ENCODE measurements at regions not wholly inside any gene's neighbourhood (a gene's known extent, or its start where the extent isn't known, plus 50 kb on each side); places are given as distances from the start of the nearest gene placed in this dataset.
"Not testable (repeated sequence)": the region's sequence is repeated elsewhere in the genome, so short reads cannot be mapped to it uniquely, and the experiment has no call there.

GRCh38 chr12:68425998-68426397 is 93.8 kb upstream of the MDM1 start:
- no peak for DNase-seq (ENCODE audit: low spot score)

DNA sequence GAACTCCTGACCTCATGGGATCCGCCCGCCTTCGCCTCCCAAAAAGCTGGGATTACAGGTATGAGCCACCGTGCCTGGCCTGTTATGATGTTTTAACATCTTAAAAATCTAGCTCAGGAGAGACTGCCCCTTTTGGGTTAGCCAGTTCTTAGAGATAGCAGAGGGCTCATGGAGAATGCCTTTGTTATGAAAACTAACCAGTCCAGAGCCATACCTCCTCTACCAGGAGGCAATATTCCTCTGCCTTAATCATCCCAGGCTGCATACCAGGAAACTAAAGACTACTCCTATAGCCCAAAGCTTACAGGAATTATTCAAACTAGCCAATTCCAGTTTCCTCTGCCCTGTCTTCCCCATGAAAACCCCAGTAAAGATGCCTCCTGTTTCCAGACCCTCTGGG is 96.0 kb upstream of the MDM1 start:
- no peak for DNase-seq (ENCODE audit: low spot score)

DNA sequence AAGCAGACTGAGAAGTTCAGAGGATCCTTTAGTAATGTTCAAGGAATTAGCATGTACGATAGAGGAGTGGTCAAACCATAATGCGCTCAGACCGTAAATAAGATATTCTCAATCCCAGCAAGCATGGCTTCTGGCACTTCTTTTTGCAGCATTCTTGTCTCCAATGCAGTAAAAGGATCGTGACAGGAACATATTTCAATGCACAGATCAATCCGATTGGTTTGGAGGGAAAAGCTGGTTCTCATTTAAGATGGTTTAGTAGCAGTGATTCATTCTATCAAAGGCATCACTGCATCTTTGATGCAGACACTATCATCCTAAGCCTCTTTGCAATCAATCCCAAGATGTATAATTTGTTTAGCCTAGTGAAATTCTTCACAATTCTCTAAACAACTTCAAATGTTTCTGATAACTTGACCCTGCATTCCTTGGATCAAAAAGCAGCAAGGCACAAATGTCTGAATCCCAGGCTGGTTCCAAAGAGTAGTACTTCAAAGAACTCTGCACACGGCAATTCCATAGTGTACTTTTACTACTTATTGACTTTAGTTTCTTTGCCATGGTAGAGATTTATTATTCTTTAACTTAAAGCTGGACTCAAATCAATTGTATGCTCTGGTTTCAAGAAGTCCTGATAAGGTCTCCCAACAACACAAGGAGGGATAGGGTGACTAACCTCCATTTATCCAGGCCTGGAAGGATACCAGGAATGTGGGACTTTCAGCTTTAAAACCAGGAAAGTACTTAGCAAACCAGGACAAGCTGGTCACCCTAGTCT is 96.8 kb upstream of the MDM1 start:
- DNase-seq (ENCODE audit: low spot score): no peak

DNA sequence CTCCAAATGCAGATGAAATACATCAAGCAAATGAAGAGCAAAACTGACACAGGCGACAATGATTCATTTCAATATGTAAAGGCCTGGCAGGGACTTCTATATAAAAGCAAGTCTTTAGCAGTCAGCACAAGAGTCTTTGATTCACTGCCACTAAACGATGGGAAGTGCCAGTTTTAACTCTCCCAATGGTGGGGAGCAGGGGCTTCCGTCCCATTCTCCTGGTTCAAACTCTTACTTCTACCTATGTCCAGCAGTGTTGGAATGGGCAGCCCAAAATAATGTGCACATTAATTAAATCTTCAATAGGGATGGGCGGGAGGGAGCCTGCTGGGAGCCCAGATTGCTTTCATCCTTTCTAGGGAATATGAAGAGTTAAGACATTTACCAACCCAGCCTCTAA is 97.5 kb upstream of the MDM1 start:
- no peak for DNase-seq (ENCODE audit: low spot score)

GRCh38 chr12:68431786-68432185 is 99.6 kb upstream of the MDM1 start:
- no peak for DNase-seq (ENCODE audit: low spot score)

DNA sequence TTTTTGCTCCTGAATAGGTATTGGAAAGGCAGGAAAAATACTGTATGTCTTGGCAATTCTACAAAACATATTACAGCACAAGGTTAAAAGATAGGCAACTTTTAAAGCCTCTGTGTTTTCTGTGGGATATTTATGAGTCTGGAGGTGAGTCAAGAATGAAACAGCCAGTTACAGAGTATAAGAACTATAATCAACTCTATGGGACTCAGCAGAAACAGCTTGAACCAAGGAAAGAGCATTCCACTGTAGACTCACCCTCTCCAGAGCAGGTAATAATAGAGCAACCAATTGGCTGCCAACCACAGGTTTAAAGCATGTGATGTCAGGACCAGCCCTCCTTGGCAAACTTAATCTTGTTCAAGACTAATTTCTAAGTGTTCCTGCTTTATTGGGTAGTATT is 100.5 kb upstream of the MDM1 start:
- no peak for DNase-seq (ENCODE audit: low spot score)

- no peak for DNase-seq (ENCODE audit: low spot score)
These were observed 102.5 kb upstream of the MDM1 start for GRCh38 chr12:68434391-68435298.

GRCh38 chr12:68435299-68435637 is 103.1 kb upstream of the MDM1 start:
- no peak for DNase-seq (ENCODE audit: low spot score)

DNA sequence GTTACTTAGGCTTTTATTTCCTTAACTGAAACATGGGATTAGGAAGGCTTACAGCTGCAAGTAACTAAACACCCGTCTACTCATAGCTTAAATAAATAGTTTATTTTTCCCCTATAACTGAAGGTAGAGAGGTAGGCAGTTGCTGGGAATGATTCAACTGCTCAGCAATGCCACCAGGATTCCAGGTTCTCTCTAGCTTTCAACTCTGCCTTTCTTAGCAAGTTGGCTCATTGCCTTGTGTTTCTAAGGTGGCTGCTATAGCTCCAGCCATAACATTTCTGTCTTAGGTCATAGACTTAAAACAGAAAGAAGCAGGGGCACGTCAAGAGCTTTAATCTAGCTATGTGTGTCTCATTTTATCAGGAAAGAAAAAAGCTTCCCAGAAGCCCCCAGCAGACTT is 103.7 kb upstream of the MDM1 start:
- DNase-seq (ENCODE audit: low spot score): no peak

GRCh38 chr12:68438601-68439000 is 106.4 kb upstream of the MDM1 start:
- no peak for DNase-seq (ENCODE audit: low spot score)

DNA sequence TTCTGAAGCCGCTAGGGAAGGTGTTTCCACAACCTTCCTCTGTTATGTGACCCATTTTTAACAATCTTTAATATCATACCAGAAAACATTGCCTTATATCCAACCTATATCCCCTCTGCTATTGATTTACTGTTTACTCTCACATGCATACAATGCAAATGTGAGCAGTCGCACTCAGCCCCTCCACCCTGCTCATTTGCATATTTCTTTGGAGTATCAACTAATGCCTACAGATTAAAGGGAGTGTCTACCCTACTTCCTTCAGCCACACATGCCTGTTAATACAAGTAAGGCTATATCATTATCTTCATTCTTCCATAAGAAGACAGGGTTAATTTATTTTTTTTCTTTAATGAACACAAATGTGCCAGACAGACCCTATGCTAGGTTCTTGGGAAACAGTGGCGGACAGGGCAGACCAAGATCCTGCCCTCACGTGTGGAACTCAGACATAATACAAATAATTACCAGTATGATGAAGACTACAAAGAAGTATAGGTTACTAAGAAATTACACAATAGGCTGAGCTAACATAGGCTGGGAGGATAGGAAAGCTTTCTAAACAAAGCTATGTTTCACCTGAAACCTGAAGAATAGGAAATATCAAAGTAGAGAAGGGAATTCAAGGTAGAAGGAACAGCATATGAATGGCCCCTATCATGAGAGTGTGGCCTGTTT is 107.3 kb upstream of the MDM1 start:
- DNase-seq (ENCODE audit: low spot score): no peak

DNA sequence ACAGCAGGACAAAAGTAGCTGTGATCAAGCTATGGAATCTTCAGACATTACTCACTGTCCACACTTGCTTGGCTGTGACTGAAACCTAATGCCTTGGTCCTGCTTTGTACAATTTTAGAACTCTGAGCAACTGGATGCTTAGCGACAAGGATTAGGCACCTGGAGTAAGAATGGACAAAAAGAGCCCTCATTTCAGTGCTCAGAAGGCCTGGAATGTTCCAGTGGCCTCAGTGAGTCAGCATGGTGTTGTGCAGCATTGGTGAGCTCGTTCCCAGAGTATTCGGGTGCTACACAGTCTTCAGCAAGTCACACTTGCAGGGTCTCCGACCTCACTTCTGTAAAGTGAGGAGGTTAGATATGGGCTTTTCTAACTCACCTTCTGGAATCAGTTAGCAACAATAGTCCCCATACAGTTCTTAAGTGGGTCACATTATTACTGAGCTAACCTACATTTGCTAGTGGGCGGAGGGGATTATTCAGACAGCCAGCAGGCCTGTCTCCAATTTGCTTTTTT is 108.0 kb upstream of the MDM1 start:
- DNase-seq (ENCODE audit: low spot score): no peak

GRCh38 chr12:68441167-68441566 is 109.0 kb upstream of the MDM1 start:
- no peak for DNase-seq (ENCODE audit: low spot score)

GRCh38 chr12:68442353-68442972 is 110.3 kb upstream of the MDM1 start:
- not testable (repeated sequence) for DNase-seq (ENCODE audit: low spot score)

DNA sequence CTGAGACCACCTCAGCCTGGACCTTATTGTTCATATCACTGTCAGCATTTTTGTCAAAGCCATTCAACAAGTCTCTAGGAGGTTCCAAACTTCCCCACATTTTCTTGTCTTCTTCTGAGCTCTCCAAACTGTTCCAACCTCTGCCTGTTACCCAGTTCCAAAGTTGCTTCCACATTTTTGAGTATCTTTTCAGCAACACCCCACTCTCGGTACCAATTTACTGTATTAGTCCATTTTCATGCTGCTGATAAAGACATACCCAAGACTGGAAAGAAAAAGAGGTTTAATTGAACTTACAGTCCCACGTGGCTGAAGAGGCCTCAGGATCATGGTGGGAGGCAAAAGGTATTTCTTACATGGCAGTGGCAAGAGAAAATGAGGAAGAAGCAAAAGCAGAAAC is 111.5 kb upstream of the MDM1 start:
- DNase-seq (ENCODE audit: low spot score): not testable (repeated sequence)

GRCh38 chr12:68445824-68446223 is 113.7 kb upstream of the MDM1 start:
- no peak for DNase-seq (ENCODE audit: low spot score)

GRCh38 chr12:68446384-68446783 is 114.2 kb upstream of the MDM1 start:
- no peak for DNase-seq (ENCODE audit: low spot score)

DNA sequence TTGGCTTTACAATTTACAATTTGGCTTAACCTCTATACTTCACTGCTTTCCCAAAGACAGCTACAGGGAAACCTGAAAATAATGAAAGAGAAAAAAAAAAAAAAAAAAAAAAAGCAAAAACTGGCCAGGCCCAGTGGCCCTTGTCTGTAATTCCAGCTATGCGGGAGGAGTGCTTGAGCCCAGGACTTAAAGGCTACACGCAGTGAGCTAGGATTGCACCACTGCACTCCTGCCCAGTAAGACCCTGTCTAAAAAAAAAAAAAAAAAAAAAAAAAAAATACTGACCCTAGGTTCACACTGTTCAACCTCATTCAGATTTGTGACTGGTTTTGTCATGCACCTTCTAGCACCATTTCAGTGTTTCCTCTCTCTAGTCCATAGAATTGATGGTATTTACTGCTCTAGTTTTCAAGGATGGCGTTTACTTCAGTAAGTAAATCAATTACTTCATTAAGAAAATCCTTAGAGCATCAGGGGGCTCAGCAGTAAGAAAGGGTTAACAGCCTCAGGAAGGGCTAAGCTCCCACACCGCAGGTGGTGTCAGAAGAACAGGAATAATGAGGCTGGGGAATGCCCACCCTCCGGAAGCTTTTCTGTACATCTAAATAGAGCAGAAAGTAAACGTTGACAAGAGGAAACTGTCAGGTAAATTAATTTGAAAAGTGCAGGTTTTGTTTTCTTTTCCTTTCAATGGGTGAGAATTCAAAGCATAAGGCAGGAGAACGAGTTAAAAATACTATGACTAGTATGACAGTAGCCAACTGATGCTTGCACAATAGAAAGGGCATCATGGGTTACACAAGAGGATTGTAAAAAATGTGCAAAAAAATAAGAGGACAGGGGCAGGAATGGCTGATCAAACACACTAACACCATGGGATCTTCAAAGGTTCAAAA is 115.0 kb upstream of the MDM1 start:
- no peak for DNase-seq (ENCODE audit: low spot score)

GRCh38 chr12:68447797-68448260 is 115.7 kb upstream of the MDM1 start:
- DNase-seq (ENCODE audit: low spot score): no peak

GRCh38 chr12:68449196-68449595 is 117.0 kb upstream of the MDM1 start:
- DNase-seq (ENCODE audit: low spot score): no peak

DNA sequence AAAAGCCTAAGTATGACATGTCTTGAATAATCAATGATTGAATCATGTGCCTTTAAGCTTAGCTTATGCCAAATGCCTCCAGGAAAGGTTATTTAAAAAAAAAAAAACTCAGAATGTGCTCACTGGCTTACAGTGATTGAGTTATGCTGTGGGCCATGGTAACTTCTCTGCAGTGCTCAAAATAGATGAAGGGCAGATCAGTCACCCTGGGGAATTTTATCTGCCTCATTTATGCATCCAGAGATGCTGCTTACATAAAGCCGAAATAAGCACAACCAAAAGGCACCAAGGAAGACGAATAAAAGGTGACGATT is 118.7 kb upstream of the MDM1 start:
- DNase-seq (ENCODE audit: low spot score): no peak
